Pancreas (tissue), 10 donors: ENCODE measurements at regions not wholly inside any gene's neighbourhood (a gene's known extent, or its start where the extent isn't known, plus 50 kb on each side); places are given as distances from the start of the nearest gene placed in this dataset.
"Not testable (repeated sequence)": the region's sequence is repeated elsewhere in the genome, so short reads cannot be mapped to it uniquely, and the experiment has no call there.

Experiments used
- ATAC-seq, 4 donors: fragments of 200-7000 bp; cut with Tn5 transposase; one replicate each; pipeline versions ENCODE4 v1.8.0 to v1.9.1; 2020; ENCODE audit warnings: mild to moderate bottlenecking in 4 of 4, moderate library complexity in 4 of 4
- DNase-seq, 6 donors: peaks; one replicate each; pipeline ENCODE4 v3.0.0-alpha.2; 2020
- FAIRE-seq: peaks from 2 replicates; lab custom pipeline; 2012; peaks lifted over from hg19 to GRCh38; lab: Jason Lieb, UNC
- H3K27ac ChIP-seq, 4 donors: fragments of 200-600 bp; sonication (generic); 1 replicate in 3 of 4; 2 replicates in 1 of 4; pipeline versions ENCODE4 v1.5.0 to v1.8.0; 2020
- H3K27me3 ChIP-seq, 4 donors: fragments of 200-600 bp; one replicate each; pipeline ENCODE4 v1.8.0; 2021
- H3K36me3 ChIP-seq, 3 donors: fragments of 200-600 bp; sonication (generic) in 1 of 3; one replicate each; pipeline versions ENCODE4 v1.5.0 to v1.8.0; 2020 to 2021
- H3K4me1 ChIP-seq, 3 donors: fragments of 200-600 bp; one replicate each; pipeline ENCODE4 v1.8.0; 2021
- H3K4me3 ChIP-seq, 4 donors: fragments of 200-600 bp; sonication (generic) in 2 of 4; one replicate each; pipeline versions ENCODE4 v1.5.0 to v1.8.0; 2020 to 2021
- H3K9me3 ChIP-seq, 4 donors: fragments of 200-600 bp; one replicate each; pipeline ENCODE4 v1.8.0; 2021
- WGBS, 2 donors: extraction: QIAGEN DNeasy Blood & Tissue Kit; methylation state at CpG; one replicate each; pipeline ENCODE4 v1.1.7; 2013; 5-methylcytosine and 5-hydroxymethylcytosine counted together
- intact Hi-C, 3 donors: fragments of 100-400 bp; cut with DNase I; formaldehyde crosslinking; loops; one replicate each; pipeline versions ENCODE4 v1.11.1 to v1.14.2; 2022
- TF ChIP-seq, protein P1 (sequence below), 4 donors: fragments of 200-600 bp; sonication (generic) in 3 of 4; IDR thresholded peaks; one replicate each; pipeline versions ENCODE4 v1.5.0 to v1.8.0; 2021; ENCODE audit warnings: antibody characterized with exemption in 4 of 4
- donor health status: healthy with polysubstance abuse.
- donor health status: DM: no; HTN: no; CAD: no; lungs with moderate emphysema.
- donor health status: DM: no; HTN: no; CAD: no.
- donor health status: control.
- donor health status: control.
- donor health status: Bipolar disorder and iron deficiency.
- donor health status: DM: yes; HTN: yes; CAD: no.
- donor health status: DM: no; HTN: no; CAD: no.
- donor health status: DM: no; HTN: no; CAD: no.
- donor health status: DM: yes; HTN: yes; CAD: no.

DNA sequence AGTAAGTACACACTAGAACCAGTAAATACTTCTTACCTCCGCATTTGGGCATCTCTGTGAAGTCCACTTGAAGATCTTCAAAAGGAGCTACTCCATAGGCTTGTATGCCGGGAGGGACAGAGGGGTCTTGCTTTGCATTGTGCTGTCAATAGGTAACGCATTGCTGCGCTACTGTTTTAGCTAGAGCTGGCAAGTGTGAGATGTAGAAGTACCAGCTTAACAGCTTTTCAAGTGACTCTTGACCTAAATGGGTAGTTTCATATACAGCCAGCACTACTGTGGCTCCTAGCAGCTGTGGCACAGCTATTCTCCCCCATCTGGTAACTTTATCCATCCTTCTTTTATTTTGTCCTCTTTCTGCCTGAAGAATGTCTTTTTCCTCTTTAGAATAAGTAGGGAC is 205.3 kb upstream of the KLF8 start:
- TF ChIP-seq, protein P1, sequence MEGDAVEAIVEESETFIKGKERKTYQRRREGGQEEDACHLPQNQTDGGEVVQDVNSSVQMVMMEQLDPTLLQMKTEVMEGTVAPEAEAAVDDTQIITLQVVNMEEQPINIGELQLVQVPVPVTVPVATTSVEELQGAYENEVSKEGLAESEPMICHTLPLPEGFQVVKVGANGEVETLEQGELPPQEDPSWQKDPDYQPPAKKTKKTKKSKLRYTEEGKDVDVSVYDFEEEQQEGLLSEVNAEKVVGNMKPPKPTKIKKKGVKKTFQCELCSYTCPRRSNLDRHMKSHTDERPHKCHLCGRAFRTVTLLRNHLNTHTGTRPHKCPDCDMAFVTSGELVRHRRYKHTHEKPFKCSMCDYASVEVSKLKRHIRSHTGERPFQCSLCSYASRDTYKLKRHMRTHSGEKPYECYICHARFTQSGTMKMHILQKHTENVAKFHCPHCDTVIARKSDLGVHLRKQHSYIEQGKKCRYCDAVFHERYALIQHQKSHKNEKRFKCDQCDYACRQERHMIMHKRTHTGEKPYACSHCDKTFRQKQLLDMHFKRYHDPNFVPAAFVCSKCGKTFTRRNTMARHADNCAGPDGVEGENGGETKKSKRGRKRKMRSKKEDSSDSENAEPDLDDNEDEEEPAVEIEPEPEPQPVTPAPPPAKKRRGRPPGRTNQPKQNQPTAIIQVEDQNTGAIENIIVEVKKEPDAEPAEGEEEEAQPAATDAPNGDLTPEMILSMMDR (IDR thresholded peaks at IDR 0.05), result no peak
- DNase-seq (no peak), ATAC-seq (no peak), FAIRE-seq (no peak)
- Histone ChIP-seq H3K27ac (no peak overlapping the region), H3K9me3 (no peaks in the 10 kb centered on the region), H3K4me1 (no peaks in the 10 kb centered on the region), H3K4me3 (no peak overlapping the region), H3K27me3 (no peaks in the 10 kb centered on the region), H3K36me3 (no peaks in the 10 kb centered on the region)
- intact Hi-C loops, result no loop called here
- 78 to 81% methylated on average over 4 of the region's 4 CpGs for WGBS, 2 donors

- no peak for FAIRE-seq
- H3K4me1 ChIP-seq, result no peaks in the 10 kb centered on the region
- no peaks in the 10 kb centered on the region for H3K36me3 ChIP-seq
- intact Hi-C loops, result no loop called here
- no peaks in the 10 kb centered on the region for H3K27me3 ChIP-seq
- no peak for DNase-seq
- no peak overlapping the region for H3K4me3 ChIP-seq
- no peaks in the 10 kb centered on the region for H3K9me3 ChIP-seq
- WGBS, 2 donors, result 52 to 83% methylated on average over 5 of the region's 5 CpGs
- no peak overlapping the region for H3K27ac ChIP-seq
- ATAC-seq, result no peak
- TF ChIP-seq, protein P1 (IDR thresholded peaks at IDR 0.05), result no peak
Observed at GRCh38 chrX:56029188-56029587, 203.0 kb upstream of the KLF8 start.

DNA sequence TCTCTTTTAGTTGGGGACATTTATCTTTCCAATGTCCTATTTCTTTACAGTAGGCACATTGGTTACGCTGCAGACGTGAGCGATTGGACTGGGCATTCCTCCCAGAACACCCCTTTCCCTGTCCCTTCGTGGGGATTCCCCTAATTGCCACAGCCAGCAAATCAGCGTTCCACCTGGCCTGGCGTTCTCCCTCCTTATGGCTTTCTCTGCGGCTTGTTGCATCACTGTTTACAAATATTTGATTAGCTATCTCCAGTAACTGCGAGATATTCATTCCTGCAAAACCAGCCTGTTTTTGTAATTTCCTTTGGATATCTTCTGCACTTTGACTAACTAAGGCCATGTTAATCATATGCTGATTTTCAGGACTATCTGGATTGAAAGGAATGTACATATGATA is 202.5 kb upstream of the KLF8 start:
- TF ChIP-seq, protein P1 (IDR thresholded peaks at IDR 0.05), result no peak
- intact Hi-C loops, result no loop called here
- no peak overlapping the region for H3K4me3 ChIP-seq
- no peak for FAIRE-seq
- peak in 1 of 4 donors; percentile 35 for ATAC-seq
- H3K27ac ChIP-seq, result no peak overlapping the region
- H3K9me3 ChIP-seq, result no peaks in the 10 kb centered on the region
- 51 to 66% methylated on average over 8 of the region's 8 CpGs for WGBS, 2 donors
- no peak for DNase-seq
- no peaks in the 10 kb centered on the region for H3K36me3 ChIP-seq
- H3K27me3 ChIP-seq, result no peaks in the 10 kb centered on the region
- no peaks in the 10 kb centered on the region for H3K4me1 ChIP-seq

DNA sequence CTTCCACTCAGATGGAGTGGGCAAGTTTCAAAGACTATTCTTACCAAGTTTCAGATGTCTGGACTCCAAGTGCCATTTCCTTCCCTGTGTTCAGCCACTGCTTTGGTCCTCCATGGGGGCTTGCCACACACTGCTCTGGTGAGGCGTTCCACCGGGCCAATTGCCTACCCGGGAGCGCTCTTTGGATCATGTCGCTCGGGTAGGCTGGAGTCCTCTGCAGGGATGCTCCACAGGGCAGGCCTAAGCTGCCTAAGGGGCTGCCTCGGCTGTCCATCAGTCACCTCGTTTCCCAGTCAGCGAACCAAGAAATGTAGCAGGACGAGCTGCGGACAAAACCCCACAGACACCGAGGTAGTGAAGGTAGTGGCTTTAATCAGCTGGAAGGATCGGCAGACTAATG is 200.7 kb upstream of the KLF8 start:
- intact Hi-C loops, result no loop called here
- FAIRE-seq (no peak), ATAC-seq (no peak), DNase-seq (peak in 1 of 6 donors; percentile 37)
- TF ChIP-seq, protein P1 (IDR thresholded peaks at IDR 0.05), result no peak
- Histone ChIP-seq H3K27ac (no peak overlapping the region), H3K9me3 (no peaks in the 10 kb centered on the region), H3K27me3 (peaks cover 0 to 8% (median 0%) of the 10 kb centered on the region in 4 donors), H3K4me1 (no peaks in the 10 kb centered on the region), H3K36me3 (no peaks in the 10 kb centered on the region), H3K4me3 (no peak overlapping the region)
- 84 to 91% methylated on average over 13 of the region's 13 CpGs for WGBS, 2 donors

DNA sequence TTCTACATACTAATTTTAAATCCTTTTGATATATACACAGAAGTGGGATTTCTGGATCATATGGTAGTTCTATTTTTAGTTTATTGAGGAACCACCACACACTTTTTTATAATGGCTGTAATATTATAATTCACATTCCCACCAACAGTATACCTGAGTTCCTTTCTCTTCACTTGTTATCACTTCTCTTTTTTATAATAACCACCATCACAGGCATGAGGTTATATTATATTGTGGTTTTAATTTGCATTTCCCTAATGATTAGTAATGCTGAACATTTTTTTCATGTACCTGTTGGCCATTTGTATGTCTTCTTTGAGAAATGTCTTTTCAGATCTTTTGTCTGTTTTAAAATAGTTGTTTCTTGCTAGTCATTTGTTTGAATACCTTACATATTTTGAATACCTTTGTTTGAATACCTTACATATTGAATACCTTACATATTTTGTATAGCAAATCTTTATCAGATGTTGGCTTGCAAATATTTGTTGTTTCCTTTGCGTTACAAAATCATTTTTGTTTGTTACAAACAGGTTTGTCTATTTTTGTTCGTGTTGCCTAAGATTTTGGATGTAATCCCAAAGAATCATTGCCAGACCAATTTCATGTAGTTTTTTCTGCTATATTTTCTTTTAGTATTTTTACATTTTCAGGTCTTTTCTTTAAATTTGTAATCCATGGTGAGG is 198.5 kb upstream of the KLF8 start:
- DNase-seq (no peak), FAIRE-seq (peak; percentile 87)

GRCh38 chrX:56052673-56053330 is 179.4 kb upstream of the KLF8 start:
- H3K4me3 ChIP-seq, H3K36me3 ChIP-seq, H3K4me1 ChIP-seq, intact Hi-C loops, H3K27ac ChIP-seq, ATAC-seq, H3K27me3 ChIP-seq, H3K9me3 ChIP-seq, FAIRE-seq: not testable (repeated sequence)
- peak in 1 of 6 donors; percentile 20 for DNase-seq
- 71 to 83% methylated on average over 22 of the region's 22 CpGs for WGBS, 2 donors

More for the DNA sequence above, 198.5 kb upstream of the KLF8 start:
- H3K27me3 ChIP-seq, result peaks cover 0 to 9% (median 0%) of the 10 kb centered on the region in 4 donors
- ATAC-seq, result no peak
- WGBS, 2 donors, result 43 to 60% methylated on average over 2 of the region's 2 CpGs
- intact Hi-C loops, result no loop called here
- H3K36me3 ChIP-seq, result no peaks in the 10 kb centered on the region
- H3K4me1 ChIP-seq, result no peaks in the 10 kb centered on the region
- H3K4me3 ChIP-seq, result no peak overlapping the region
- no peak overlapping the region for H3K27ac ChIP-seq
- H3K9me3 ChIP-seq, result peaks cover 0 to 6% (median 0%) of the 10 kb centered on the region in 4 donors
- TF ChIP-seq, protein P1 (IDR thresholded peaks at IDR 0.05), result no peak
